Stomach (tissue), 4 donors: ENCODE measurements at regions not wholly inside any gene's neighbourhood (a gene's known extent, or its start where the extent isn't known, plus 50 kb on each side); places are given as distances from the start of the nearest gene placed in this dataset.

Source experiments
- CTCF ChIP-seq, 7 experiments: fragments of 450-650 bp in 4 of 7; fragments of 200-600 bp in 3 of 7; sonication (generic) in 3 of 7; IDR thresholded peaks; one replicate each; pipeline ENCODE4 v1.5.1; 2016 to 2019; ENCODE audit warnings: antibody characterized with exemption in 7 of 7, control low read depth in 2 of 7, mild to moderate bottlenecking in 1 of 7
- EP300 ChIP-seq: sonication (generic); formaldehyde crosslinking; IDR thresholded peaks from one replicate; pipeline ENCODE4 v1.6.1; 2017; ENCODE audit warnings: antibody characterized with exemption
- POLR2A ChIP-seq, 4 donors: fragments of 450-650 bp; IDR thresholded peaks; one replicate each; pipeline ENCODE4 v1.6.1; 2016; ENCODE audit warnings: antibody characterized with exemption in 4 of 4, control low read depth in 2 of 4, mild to moderate bottlenecking in 1 of 4, moderate library complexity in 1 of 4
- POLR2AphosphoS5 ChIP-seq, 3 donors: sonication (generic); formaldehyde crosslinking; IDR thresholded peaks; one replicate each; pipeline ENCODE4 v1.6.1; 2016; ENCODE audit warnings: antibody characterized with exemption in 3 of 3

GRCh38 chr2:56444339-56444738 lies 260.5 kb downstream of the CCDC85A start:
- no peak for TF ChIP-seq POLR2A (IDR thresholded peaks at IDR 0.05)
- TF ChIP-seq CTCF (IDR thresholded peaks at IDR 0.05): no peak
- TF ChIP-seq POLR2AphosphoS5 (IDR thresholded peaks at IDR 0.05): peak in 1 of 3 donors; percentile 37
- no peak for TF ChIP-seq EP300
